Osteoblast (primary cell): ENCODE measurements at regions not wholly inside any gene's neighbourhood (a gene's known extent, or its start where the extent isn't known, plus 50 kb on each side); places are given as distances from the start of the nearest gene placed in this dataset.
A peak's percentile ranks its signal among the peaks of the same experiment; 100 is the strongest.

Experiments used
- DNase-seq: peaks from one replicate; pipeline ENCODE4 v3.0.0; 2011; ENCODE audit warnings: low spot score, mixed read lengths; ENCODE audit not compliant: insufficient read length; ENCODE audit errors: missing footprints
- H2AFZ ChIP-seq: 2 replicates; pipeline ENCODE4 v1.6.0; 2011; ENCODE audit warnings: mild to moderate bottlenecking, low read length
- H3K27ac ChIP-seq: 2 replicates; pipeline ENCODE4 v1.5.1; 2011; ENCODE audit warnings: mild to moderate bottlenecking, low read depth, low read length, moderate library complexity
- H3K27me3 ChIP-seq: 2 replicates; pipeline ENCODE4 v1.6.0; 2012; ENCODE audit warnings: mild to moderate bottlenecking, control low read depth, inconsistent platforms, low read length, moderate library complexity; ENCODE audit not compliant: insufficient read depth
- H3K36me3 ChIP-seq: 2 replicates; pipeline ENCODE4 v1.5.1; 2011; ENCODE audit warnings: mild to moderate bottlenecking, low read length, control low read depth, moderate library complexity; ENCODE audit not compliant: insufficient read depth
- H3K4me1 ChIP-seq: 2 replicates; pipeline ENCODE4 v1.5.1; 2011; ENCODE audit warnings: mild to moderate bottlenecking, low read length, control low read depth, moderate library complexity; ENCODE audit not compliant: insufficient read depth
- H3K4me2 ChIP-seq: 2 replicates; pipeline ENCODE4 v1.6.0; 2011; ENCODE audit warnings: mild to moderate bottlenecking, low read length; ENCODE audit not compliant: insufficient read depth
- H3K4me3 ChIP-seq: fragments of 200-600 bp; sonication (generic); 3 replicates; pipeline ENCODE4 v1.5.1; 2012; ENCODE audit warnings: mild to moderate bottlenecking, low read length, inconsistent platforms; ENCODE audit not compliant: insufficient read depth
- H3K79me2 ChIP-seq: 2 replicates; pipeline ENCODE4 v1.6.0; 2012; ENCODE audit warnings: mild to moderate bottlenecking, low read length, control low read depth, inconsistent platforms; ENCODE audit not compliant: insufficient read depth
- H3K9me3 ChIP-seq: 2 replicates; pipeline ENCODE4 v1.5.1; 2011; ENCODE audit warnings: low read depth, low read length, control low read depth
- H4K20me1 ChIP-seq: 2 replicates; pipeline ENCODE4 v1.6.0; 2012; ENCODE audit warnings: mild to moderate bottlenecking, low read length, control low read depth; ENCODE audit not compliant: insufficient read depth
- CTCF ChIP-seq: IDR thresholded peaks from 2 replicates; pipeline ENCODE4 v1.5.1; 2011; ENCODE audit warnings: mild to moderate bottlenecking, low read depth, low read length, moderate library complexity; ENCODE audit errors: extremely low read depth

GRCh38 chr7:54810401-54810800 lies 51.4 kb upstream of the SEC61G start:
- no peak for DNase-seq
- Histone ChIP-seq H3K27ac (peak overlapping the region; percentile 73), H4K20me1 (no peaks in the 10 kb centered on the region), H3K4me2 (peak overlapping the region; percentile 53), H2AFZ (no peak overlapping the region), H3K27me3 (no peaks in the 10 kb centered on the region), H3K4me1 (peaks cover 24% of the 10 kb centered on the region), H3K4me3 (no peak overlapping the region), H3K79me2 (no peaks in the 10 kb centered on the region), H3K36me3 (no peaks in the 10 kb centered on the region), H3K9me3 (no peaks in the 10 kb centered on the region)
- no peak for TF ChIP-seq CTCF

- DNase-seq, result peak; percentile 45
- H3K4me1 ChIP-seq, result peaks cover 24% of the 10 kb centered on the region
- H3K79me2 ChIP-seq, result no peaks in the 10 kb centered on the region
- H4K20me1 ChIP-seq, result no peaks in the 10 kb centered on the region
- peak overlapping the region; percentile 73 for H3K27ac ChIP-seq
- H3K36me3 ChIP-seq, result no peaks in the 10 kb centered on the region
- H3K4me2 ChIP-seq, result peak overlapping the region; percentile 53
- no peak for TF ChIP-seq CTCF
- H3K9me3 ChIP-seq, result no peaks in the 10 kb centered on the region
- H2AFZ ChIP-seq, result no peak overlapping the region
- H3K4me3 ChIP-seq, result no peak overlapping the region
- no peaks in the 10 kb centered on the region for H3K27me3 ChIP-seq
Measured at GRCh38 chr7:54811041-54811845, 52.2 kb upstream of the SEC61G start.

GRCh38 chr7:54811846-54812254 lies 52.8 kb upstream of the SEC61G start:
- H3K4me3 ChIP-seq, result no peak overlapping the region
- DNase-seq, result no peak
- TF ChIP-seq CTCF, result no peak
- H3K27me3 ChIP-seq, result no peaks in the 10 kb centered on the region
- H2AFZ ChIP-seq, result no peak overlapping the region
- H4K20me1 ChIP-seq, result no peaks in the 10 kb centered on the region
- H3K4me2 ChIP-seq, result peak overlapping the region; percentile 42
- no peaks in the 10 kb centered on the region for H3K79me2 ChIP-seq
- peak overlapping the region; percentile 52 for H3K27ac ChIP-seq
- H3K4me1 ChIP-seq, result peaks cover 24% of the 10 kb centered on the region
- H3K9me3 ChIP-seq, result no peaks in the 10 kb centered on the region
- no peaks in the 10 kb centered on the region for H3K36me3 ChIP-seq

GRCh38 chr7:54812756-54813322 lies 53.8 kb upstream of the SEC61G start:
- Histone ChIP-seq H3K4me1 (peaks cover 24% of the 10 kb centered on the region), H3K27ac (no peak overlapping the region), H3K4me3 (no peak overlapping the region), H3K4me2 (no peak overlapping the region), H3K36me3 (no peaks in the 10 kb centered on the region), H4K20me1 (no peaks in the 10 kb centered on the region), H3K79me2 (no peaks in the 10 kb centered on the region), H3K27me3 (peaks cover 1% of the 10 kb centered on the region), H2AFZ (no peak overlapping the region), H3K9me3 (no peaks in the 10 kb centered on the region)
- DNase-seq, result no peak
- TF ChIP-seq CTCF, result no peak
